ENCODE measurements at regions not wholly inside any gene's neighbourhood (a gene's known extent, or its start where the extent isn't known, plus 50 kb on each side); places are given as distances from the start of the nearest gene placed in this dataset.
A peak's percentile ranks its signal among the peaks of the same experiment; 100 is the strongest.

DNA sequence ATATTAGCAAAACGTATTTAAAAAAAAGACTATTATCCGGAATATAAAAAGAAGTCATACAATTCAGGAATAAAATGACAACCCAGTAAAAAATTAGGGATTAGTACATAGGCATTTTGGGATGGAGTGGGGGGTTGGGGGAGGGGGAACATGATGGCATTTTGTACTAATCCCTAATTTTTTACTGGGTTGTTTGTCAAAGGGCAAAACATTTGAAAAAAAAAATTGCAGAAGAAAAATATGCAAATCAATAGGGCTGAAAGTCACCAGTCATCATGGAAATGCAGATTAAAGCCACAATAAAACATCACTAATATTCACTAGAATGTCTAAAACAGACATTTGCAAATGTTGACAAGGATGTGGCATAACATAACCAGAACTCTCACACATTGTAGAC is 82.5 kb downstream of the RPL22L1 start:
- DNase-seq (ENCODE audit: low read depth) = no peak
- no peak overlapping the region for H3K4me3 ChIP-seq (ENCODE audit: low read depth, low read length)

DNA sequence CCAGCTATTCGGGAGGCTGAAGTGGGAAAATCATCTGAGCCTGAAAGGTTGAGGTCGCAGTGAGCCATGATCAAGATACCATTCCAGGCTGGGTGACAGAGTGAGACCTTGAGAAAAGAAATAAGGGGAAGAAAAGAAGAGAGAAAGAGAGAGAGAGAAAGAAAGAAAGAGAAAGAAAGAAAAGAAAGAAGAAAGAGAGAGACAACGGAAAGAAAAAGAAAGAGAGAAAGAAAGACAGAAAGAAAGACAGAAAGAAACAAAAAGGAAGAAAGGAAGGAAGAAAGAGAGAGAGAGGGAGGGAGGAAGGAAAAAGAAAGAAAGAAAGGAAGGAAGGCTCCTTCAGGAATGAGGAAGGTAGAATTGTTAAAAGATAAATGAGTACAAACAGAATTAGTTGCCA is 84.5 kb downstream of the RPL22L1 start:
- no peak for DNase-seq (ENCODE audit: low read depth)
- no peak overlapping the region for H3K4me3 ChIP-seq (ENCODE audit: low read depth, low read length)

DNA sequence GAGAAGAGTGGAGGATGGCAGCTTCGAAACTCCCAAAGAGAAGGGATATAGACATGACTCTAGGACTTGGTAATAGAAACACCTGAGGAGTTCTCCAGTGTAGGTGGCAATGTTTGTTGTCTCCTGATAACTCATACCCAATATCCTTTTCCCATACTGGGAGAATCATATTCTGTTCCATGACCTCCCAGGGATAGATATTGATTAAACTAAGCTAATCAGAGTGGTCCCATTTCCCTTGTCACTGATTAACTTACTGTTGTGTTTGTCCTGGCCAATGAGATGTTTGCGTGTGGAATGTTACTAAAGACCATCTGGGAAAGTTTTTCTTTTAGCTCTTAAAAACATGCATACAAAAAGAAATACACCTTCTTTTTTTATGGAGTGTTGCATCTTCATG is 85.6 kb downstream of the RPL22L1 start:
- DNase-seq (ENCODE audit: low read depth) = no peak
- H3K4me3 ChIP-seq (ENCODE audit: low read depth, low read length) = no peak overlapping the region

GRCh38 chr3:170780955-170781354 is 89.0 kb downstream of the RPL22L1 start:
- peak; percentile 31 for DNase-seq (ENCODE audit: low read depth)
- H3K4me3 ChIP-seq (ENCODE audit: low read depth, low read length) = no peak overlapping the region

DNA sequence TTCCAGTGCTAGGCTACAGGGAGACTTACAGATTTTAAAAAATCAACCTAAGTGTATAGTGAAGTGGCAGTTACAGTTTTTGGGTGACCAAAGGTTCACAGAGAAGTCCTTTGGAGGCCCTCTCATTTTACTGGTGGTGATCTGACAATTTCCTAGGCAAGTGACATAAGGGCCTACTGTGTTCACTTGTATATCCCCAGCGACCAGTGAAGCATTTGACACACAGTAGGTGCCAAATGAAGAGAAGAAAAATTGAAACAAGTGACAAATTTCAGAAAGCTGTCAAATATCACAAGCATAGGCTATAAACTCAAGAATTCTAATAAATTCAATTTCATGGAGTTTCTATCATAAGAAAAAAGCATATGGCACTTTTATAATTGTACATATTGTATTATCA is 89.5 kb downstream of the RPL22L1 start:
- no peak overlapping the region for H3K4me3 ChIP-seq (ENCODE audit: low read depth, low read length)
- DNase-seq (ENCODE audit: low read depth) = no peak

DNA sequence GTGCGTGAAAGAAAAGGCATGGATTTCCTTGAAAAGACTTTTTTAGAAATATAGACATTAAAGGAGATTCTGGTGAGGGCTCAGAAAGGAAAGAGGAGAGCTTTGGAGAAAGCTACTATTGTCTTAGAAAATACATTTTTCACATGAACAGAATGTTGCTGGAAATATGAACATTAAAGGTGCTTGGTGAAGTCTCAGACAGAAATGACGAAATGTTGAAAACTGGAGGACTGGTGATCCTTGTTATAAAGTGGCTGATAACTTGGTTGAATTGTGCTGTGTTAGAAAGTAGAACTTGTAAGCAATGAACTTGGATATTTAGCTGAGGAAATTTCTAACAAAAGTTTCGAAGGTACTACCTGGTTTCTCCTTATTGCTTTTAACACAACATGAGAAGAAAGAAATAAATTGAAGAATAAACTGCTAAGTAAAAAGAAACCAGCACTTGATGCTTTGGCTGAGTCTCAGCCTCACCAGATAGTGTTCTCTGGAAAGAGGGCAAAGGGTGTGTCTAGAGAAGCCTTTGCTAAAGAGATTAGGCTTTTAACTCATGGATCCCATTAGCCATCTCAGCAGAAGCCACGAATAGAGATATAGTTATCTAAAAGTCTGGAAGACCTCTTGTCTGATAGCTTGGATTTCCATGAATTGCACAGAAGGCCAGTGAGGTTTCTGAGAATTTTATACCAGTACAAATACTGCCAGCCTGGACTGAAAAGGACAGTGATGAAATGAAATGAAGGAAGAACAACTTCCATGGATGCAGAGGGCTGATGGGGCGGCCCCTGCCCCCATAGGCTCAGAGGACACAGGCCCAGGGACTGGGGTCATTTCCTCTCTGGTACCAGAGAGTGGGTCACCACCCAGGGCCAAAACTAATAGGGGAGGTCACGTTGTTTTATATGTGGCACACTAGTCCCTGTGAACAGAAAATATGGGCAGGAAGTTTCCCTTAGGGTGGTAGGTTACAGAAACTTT is 91.5 kb downstream of the RPL22L1 start:
- DNase-seq (ENCODE audit: low read depth) = no peak

GRCh38 chr3:170777564-170777926 is 92.5 kb downstream of the RPL22L1 start:
- no peak for DNase-seq (ENCODE audit: low read depth)
- H3K4me3 ChIP-seq (ENCODE audit: low read depth, low read length) = no peak overlapping the region

More for the DNA sequence above, 91.5 kb downstream of the RPL22L1 start:
- H3K4me3 ChIP-seq (ENCODE audit: low read depth, low read length) = no peak overlapping the region

GRCh38 chr3:170776887-170777563 is 93.0 kb downstream of the RPL22L1 start:
- no peak for DNase-seq (ENCODE audit: low read depth)
- H3K4me3 ChIP-seq (ENCODE audit: low read depth, low read length) = no peak overlapping the region

DNA sequence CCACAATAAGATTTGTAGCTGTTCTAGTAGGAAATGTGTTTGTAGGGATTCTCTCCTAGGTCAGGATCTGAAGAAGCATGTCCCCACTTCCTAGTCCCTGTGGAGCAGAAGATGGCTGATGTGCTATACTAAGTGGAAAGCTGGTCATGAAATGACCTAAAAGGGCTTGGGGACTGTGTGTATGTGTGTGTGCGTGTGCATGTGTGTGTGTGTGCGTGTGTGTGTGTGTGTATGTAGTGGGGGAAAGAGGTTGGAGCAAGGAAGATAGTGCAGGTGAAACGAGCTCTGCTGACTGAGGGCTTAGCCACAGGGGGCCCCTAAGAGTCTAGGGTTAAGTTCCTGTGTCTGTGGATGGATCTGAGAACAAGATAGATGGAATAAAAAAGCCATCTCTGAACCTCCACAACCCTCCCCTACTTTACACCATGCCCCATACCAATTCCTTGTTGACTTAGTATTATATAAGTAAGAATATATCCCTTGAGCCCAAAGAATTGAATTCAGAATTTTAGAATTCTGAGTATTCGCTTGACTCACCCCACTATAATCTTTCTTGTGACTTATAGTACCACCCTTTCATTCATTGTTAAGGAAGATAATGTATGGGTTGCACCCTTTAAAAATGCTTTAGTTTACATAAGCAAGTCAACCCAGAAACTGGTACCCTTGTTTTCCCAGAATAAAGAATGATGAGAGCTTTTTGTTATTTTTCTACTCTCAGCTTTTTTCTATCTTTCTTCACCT is 96.1 kb downstream of the RPL22L1 start:
- no peak overlapping the region for H3K4me3 ChIP-seq (ENCODE audit: low read depth, low read length)

DNA sequence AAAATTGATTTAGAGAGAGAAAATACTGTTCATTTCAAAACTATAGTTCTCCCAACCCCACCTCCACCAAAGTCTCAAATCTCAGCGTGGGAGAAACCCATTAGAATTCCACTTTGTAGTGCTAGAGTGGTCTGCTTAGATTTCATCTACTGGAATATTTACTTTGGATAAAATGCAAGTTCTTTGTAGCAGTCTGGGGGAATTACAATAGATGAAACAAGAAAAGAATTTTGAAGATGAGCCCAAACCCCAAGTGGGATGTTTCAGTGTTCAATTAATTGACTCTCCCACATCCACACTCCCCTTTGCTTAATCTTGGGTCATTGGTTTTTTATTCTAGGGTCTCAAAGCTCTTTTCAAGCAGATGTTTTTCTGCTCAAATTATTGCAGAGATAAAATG is 97.8 kb downstream of the RPL22L1 start:
- DNase-seq (ENCODE audit: low read depth) = no peak
- H3K4me3 ChIP-seq (ENCODE audit: low read depth, low read length) = no peak overlapping the region

More for the DNA sequence above, 96.1 kb downstream of the RPL22L1 start:
- no peak for DNase-seq (ENCODE audit: low read depth)

DNA sequence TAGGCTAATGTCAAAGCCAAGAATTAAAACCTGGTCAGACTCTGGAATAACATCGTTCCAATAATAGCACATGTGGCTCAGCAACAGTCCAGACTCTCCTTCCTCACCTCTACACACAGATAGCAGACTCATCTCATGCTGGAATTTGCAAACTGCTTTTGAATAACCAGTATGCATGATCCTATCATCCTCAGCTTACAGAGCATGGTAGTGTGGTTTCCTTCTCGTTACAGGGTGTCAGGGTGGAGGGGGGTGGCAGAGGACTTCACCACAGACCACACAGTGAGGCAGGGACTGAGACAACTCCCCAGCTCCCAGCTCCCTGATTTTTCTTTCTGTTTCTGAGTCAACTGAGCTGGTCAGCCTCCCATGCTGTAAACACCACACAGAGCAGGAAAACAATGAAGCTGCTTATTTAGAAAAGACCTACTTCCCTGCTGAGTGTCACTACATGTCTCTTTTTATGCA is 101.6 kb downstream of the RPL22L1 start:
- no peak overlapping the region for H3K4me3 ChIP-seq (ENCODE audit: low read depth, low read length)
- DNase-seq (ENCODE audit: low read depth) = no peak

GRCh38 chr3:170767576-170767941 is 102.4 kb downstream of the RPL22L1 start:
- H3K4me3 ChIP-seq (ENCODE audit: low read depth, low read length) = no peak overlapping the region
- DNase-seq (ENCODE audit: low read depth) = no peak

DNA sequence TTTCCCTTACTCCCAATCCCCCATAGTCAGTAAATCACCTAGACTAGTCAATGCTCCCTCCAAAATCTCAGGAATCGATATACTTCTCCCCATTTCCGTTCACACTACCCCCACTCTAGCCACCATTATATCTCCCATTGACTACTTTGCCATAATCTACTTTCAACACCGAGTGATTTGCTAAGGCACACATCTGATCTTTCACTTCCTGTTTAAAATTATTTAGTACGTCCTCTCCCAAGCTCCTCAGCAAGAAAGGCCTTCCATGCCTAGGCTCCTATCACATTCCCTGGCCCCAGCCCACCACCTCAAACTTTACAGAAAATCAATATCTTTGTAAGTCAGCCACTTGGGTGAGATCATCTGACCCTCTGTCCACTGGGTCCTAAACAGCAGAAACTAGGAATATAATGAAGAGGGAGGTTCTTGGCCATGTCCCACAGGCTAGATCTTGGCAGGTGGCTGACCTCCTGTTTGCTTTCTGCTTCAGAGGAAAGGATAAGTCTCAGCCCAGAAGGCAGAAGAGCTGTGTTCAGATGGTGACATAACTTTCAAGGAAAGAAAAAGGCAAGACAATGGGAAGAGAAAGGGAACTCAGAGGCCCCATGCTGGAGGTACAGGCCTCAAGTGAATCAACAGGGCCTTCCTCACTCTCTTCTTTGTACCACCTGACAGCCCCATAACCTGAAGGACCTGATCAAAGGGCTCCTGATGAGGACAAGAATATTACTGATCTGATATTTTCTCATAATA is 103.0 kb downstream of the RPL22L1 start:
- DNase-seq (ENCODE audit: low read depth) = no peak
- H3K4me3 ChIP-seq (ENCODE audit: low read depth, low read length) = no peak overlapping the region

GRCh38 chr3:170766253-170766652 is 103.7 kb downstream of the RPL22L1 start:
- no peak overlapping the region for H3K4me3 ChIP-seq (ENCODE audit: low read depth, low read length)
- DNase-seq (ENCODE audit: low read depth) = no peak

DNA sequence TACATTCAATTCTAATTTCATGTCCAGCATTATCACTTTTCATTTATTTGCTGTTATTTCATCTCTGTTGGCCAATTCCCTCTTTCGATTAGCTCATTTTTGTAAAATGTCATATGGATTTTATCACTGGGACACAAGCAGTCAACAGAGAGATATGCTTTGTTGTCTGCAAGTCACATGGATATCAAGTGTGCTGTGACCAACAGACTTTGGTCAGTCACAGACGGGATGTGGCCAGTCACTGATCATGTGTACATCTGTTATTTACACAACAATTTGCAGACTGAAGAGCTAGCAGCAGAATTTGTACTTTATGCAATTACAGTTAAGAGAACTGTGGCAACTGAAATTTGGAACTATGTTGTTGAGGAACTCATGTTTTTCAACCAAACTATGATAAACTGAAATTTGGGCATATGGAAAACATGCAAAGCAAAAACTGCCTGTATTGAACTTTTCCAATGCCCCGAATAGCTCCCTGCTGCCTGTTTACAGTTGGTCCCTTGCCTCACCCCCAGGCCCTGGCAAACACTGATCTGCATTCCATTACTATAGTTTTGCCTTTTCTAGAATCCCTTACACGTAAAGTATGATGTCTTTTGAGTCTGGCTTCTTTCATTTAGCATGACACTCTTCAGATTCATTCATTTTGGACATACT is 104.4 kb downstream of the RPL22L1 start:
- H3K4me3 ChIP-seq (ENCODE audit: low read depth, low read length) = no peak overlapping the region
- DNase-seq (ENCODE audit: low read depth) = no peak

- H3K4me3 ChIP-seq (ENCODE audit: low read depth, low read length) = no peak overlapping the region
- no peak for DNase-seq (ENCODE audit: low read depth)
Measured at GRCh38 chr3:170764017-170764416, 106.0 kb downstream of the RPL22L1 start.

DNA sequence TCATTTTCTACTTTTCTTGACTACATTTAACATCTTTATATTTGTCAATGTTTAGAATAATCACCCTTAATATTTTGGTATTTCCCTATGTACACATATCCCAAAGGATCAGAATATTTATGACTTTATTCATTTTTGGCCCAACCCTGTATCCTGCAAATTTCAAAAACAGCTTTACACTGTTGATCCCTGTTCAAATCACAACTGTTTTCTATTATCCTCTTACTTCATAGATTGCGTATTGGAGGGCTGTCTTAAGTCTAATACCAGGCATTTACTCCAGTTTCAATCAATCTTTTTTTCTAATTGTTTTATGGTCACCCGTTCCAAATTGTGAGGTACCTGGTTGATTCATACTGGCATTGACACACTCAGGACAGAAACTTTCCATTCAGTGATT is 107.9 kb downstream of the RPL22L1 start:
- DNase-seq (ENCODE audit: low read depth) = no peak

DNA sequence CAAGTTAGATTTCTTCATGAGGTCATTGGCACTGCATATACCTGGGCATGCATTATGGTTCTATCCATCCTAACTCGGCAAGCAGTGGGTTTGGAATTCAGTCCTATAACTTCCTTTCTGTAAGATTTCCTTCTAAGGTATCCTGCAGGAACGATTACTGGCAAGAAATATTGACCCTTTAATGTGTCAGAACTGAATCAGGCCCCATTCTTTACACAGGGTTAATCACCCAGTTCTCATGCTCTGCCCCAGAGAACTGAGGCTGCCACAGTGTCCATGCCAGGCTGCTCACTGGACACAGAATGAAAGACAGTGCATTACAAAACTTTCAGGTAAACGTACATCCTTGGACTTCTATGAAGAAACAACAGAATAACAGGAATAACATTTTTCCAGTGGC is 108.9 kb downstream of the RPL22L1 start:
- DNase-seq (ENCODE audit: low read depth) = no peak
- no peak overlapping the region for H3K4me3 ChIP-seq (ENCODE audit: low read depth, low read length)

More for the DNA sequence above, 107.9 kb downstream of the RPL22L1 start:
- H3K4me3 ChIP-seq (ENCODE audit: low read depth, low read length) = no peak overlapping the region

- no peak for DNase-seq (ENCODE audit: low read depth)
- no peak overlapping the region for H3K4me3 ChIP-seq (ENCODE audit: low read depth, low read length)
Measured at GRCh38 chr3:170760174-170760526, 109.8 kb downstream of the RPL22L1 start.
